Endothelial cell of umbilical vein (primary cell): ENCODE measurements at regions not wholly inside any gene's neighbourhood (a gene's known extent, or its start where the extent isn't known, plus 50 kb on each side); places are given as distances from the start of the nearest gene placed in this dataset.

Experiments
- BruUV-seq: library from RNA; stranded (reverse); fragments of 400-500 nt; replicated peaks from 2 replicates; lab custom pipeline; 2021; lab: Mats Ljungman, UMichigan
- CTCF ChIA-PET: fragments of 300-600, 350-600 bp; sonication (Branson Sonifier 250); formaldehyde crosslinking; loops from one replicate; lab custom pipeline; 2021; ENCODE audit warnings: antibody characterized with exemption, inconsistent platforms; lab: Charles Lee
- POLR2A ChIA-PET: fragments of 300-600, 350-600 bp; sonication (Branson Sonifier 250); formaldehyde crosslinking; loops from one replicate; lab custom pipeline; 2021; ENCODE audit warnings: antibody characterized with exemption, inconsistent platforms; lab: Charles Lee
- DNase-seq: peaks from one replicate; pipeline ENCODE4 v3.0.0-alpha.2; 2011; ENCODE audit warnings: low read depth, low spot score
- FAIRE-seq: peaks from 2 replicates; lab custom pipeline; 2011; peaks lifted over from hg19 to GRCh38; lab: Jason Lieb, UNC
- H2AFZ ChIP-seq: 2 replicates; pipeline ENCODE4 v1.6.0; 2012; ENCODE audit warnings: low read depth, low read length, control low read depth, inconsistent platforms
- H3K27ac ChIP-seq: 2 replicates; pipeline ENCODE4 v1.5.1; 2011; ENCODE audit warnings: low read depth, mild to moderate bottlenecking, control low read depth, low read length, moderate library complexity; ENCODE audit not compliant: insufficient read depth
- H3K27me3 ChIP-seq, 2 experiments: 2 replicates each; pipeline versions ENCODE4 v1.6.0 to v1.6.1; 2011; ENCODE audit warnings: low read length in 2 of 2, mixed read lengths in 1 of 2; ENCODE audit not compliant: control insufficient read depth in 2 of 2, insufficient read depth in 2 of 2
- H3K36me3 ChIP-seq, 2 experiments: 2 replicates in 1 of 2; 3 replicates in 1 of 2; pipeline ENCODE4 v1.5.1; 2011; ENCODE audit warnings: low read length in 2 of 2, mild to moderate bottlenecking in 1 of 2, moderate library complexity in 1 of 2; ENCODE audit not compliant: control insufficient read depth in 2 of 2, insufficient read depth in 2 of 2; ENCODE audit errors: extremely low read depth in 1 of 2
- H3K4me1 ChIP-seq: 3 replicates; pipeline ENCODE4 v1.5.1; 2011; ENCODE audit warnings: mild to moderate bottlenecking, low read length; ENCODE audit not compliant: control insufficient read depth, insufficient read depth; ENCODE audit errors: extremely low read depth
- H3K4me2 ChIP-seq: 2 replicates; pipeline ENCODE4 v1.6.1; 2011; ENCODE audit warnings: low read length, control low read depth, mixed read lengths; ENCODE audit not compliant: insufficient read depth
- H3K4me3 ChIP-seq, 3 experiments: fragments of 200-600 bp in 1 of 3; sonication (generic), shearing (Covaris generic) in 1 of 3; replicated peaks in 1 of 3; 2 replicates each; pipeline ENCODE4 v1.5.1; 2011 to 2016; ENCODE audit warnings: control low read depth in 3 of 3, low read length in 3 of 3, mild to moderate bottlenecking in 2 of 3, inconsistent platforms in 1 of 3, low read depth in 1 of 3, moderate library complexity in 1 of 3; ENCODE audit not compliant: insufficient read depth in 1 of 3
- H3K79me2 ChIP-seq: 2 replicates; pipeline ENCODE4 v1.6.0; 2012; ENCODE audit warnings: low read length, inconsistent platforms; ENCODE audit not compliant: control insufficient read depth, insufficient read depth
- H3K9ac ChIP-seq: replicated peaks from 2 replicates; pipeline ENCODE3; 2011; ENCODE audit warnings: low read length, control low read depth; ENCODE audit not compliant: insufficient read depth; ENCODE audit errors: extremely low read depth
- H3K9me1 ChIP-seq: replicated peaks from 3 replicates; pipeline ENCODE4 v1.6.0; 2011; ENCODE audit warnings: mild to moderate bottlenecking, low read length; ENCODE audit not compliant: control insufficient read depth, insufficient read depth; ENCODE audit errors: extremely low read depth
- H3K9me3 ChIP-seq: replicated peaks from 2 replicates; pipeline ENCODE4 v1.5.1; 2012; ENCODE audit warnings: low read length, inconsistent platforms; ENCODE audit not compliant: control insufficient read depth, insufficient read depth
- H4K20me1 ChIP-seq: replicated peaks from 2 replicates; pipeline ENCODE3; 2011; ENCODE audit warnings: mild to moderate bottlenecking, low read length; ENCODE audit not compliant: control insufficient read depth, insufficient read depth; ENCODE audit errors: extremely low read depth
- EZH2 ChIP-seq: IDR thresholded peaks from 2 replicates; pipeline ENCODE4 v1.6.1; 2012; ENCODE audit warnings: borderline replicate concordance, low read depth, mild to moderate bottlenecking, moderate library complexity, low read length, inconsistent platforms; ENCODE audit not compliant: severe bottlenecking
- FOS ChIP-seq: IDR thresholded peaks from 2 replicates; pipeline ENCODE4 v1.6.1; 2011; ENCODE audit warnings: mild to moderate bottlenecking, low read length, moderate library complexity, borderline replicate concordance; ENCODE audit not compliant: insufficient read depth
- GATA2 ChIP-seq: IDR thresholded peaks from 2 replicates; pipeline ENCODE4 v1.7.0; 2011; ENCODE audit warnings: low read depth, mild to moderate bottlenecking, moderate library complexity, mixed read lengths, low read length; ENCODE audit not compliant: insufficient read length, insufficient read depth
- JUN ChIP-seq: IDR thresholded peaks from 2 replicates; pipeline ENCODE4 v1.6.1; 2011; ENCODE audit warnings: borderline replicate concordance, low read depth; ENCODE audit not compliant: insufficient read length, insufficient read depth
- MYC ChIP-seq: IDR thresholded peaks from one replicate; pipeline ENCODE4 v1.6.1; 2011; ENCODE audit warnings: mild to moderate bottlenecking, low read depth, low read length
- POLR2A ChIP-seq: IDR thresholded peaks from 2 replicates; pipeline ENCODE4 v1.6.1; 2012; ENCODE audit warnings: low read depth, mild to moderate bottlenecking, control low read depth, low read length
- POLR2AphosphoS5 ChIP-seq: IDR thresholded peaks from 2 replicates; pipeline ENCODE4 v1.6.1; 2012; ENCODE audit warnings: low read depth, mild to moderate bottlenecking, control low read depth, low read length, moderate library complexity; ENCODE audit not compliant: insufficient read depth
- dilution Hi-C: fragments of 300-500 bp; cut with MboI; formaldehyde crosslinking; loops from one replicate; pipeline ENCODE4 v1.15.0; 2019; ENCODE audit warnings: low sequenced_read_pairs; ENCODE audit not compliant: extremely low pct_ligation_motif_present
- intact Hi-C: fragments of 100-400 bp; cut with micrococcal nuclease; formaldehyde crosslinking; loops from one replicate; pipeline ENCODE4 v1.10.0; 2022
- TF ChIP-seq, protein P1 (sequence below), 2 donors: IDR thresholded peaks; 1 replicate in 1 of 2; 2 replicates in 1 of 2; pipeline ENCODE4 v1.5.1; 2011; ENCODE audit warnings: low read length in 2 of 2, mild to moderate bottlenecking in 2 of 2, moderate library complexity in 2 of 2, control low read depth in 1 of 2, inconsistent platforms in 1 of 2, low read depth in 1 of 2; ENCODE audit not compliant: insufficient read depth in 1 of 2; ENCODE audit errors: extremely low read depth in 1 of 2
- TF ChIP-seq, protein P2 (sequence below): IDR thresholded peaks from 2 replicates; pipeline ENCODE4 v1.6.1; 2011; ENCODE audit not compliant: insufficient read depth, insufficient read length

GRCh38 chr13:79722885-79723445 is 242.0 kb downstream of the NDFIP2 start:
- Histone ChIP-seq H3K36me3 (no peaks in the 10 kb centered on the region), H3K4me3 (no peak overlapping the region), H3K9me1 (no peaks in the 10 kb centered on the region), H2AFZ (no peak overlapping the region), H3K4me1 (peaks cover 3% of the 10 kb centered on the region), H3K4me2 (no peak overlapping the region), H3K27me3 (no peaks in the 10 kb centered on the region), H4K20me1 (no peaks in the 10 kb centered on the region), H3K9ac (no peak overlapping the region), H3K9me3 (no peaks in the 10 kb centered on the region), H3K27ac (no peak overlapping the region), H3K79me2 (no peaks in the 10 kb centered on the region)
- ChIA-PET POLR2A (no interaction called here), CTCF (interaction anchor here (1.2 to 1.4 kb wide), 2 partner anchors 13 to 44 kb away, joined by 3 to 6 read pairs; no protein-coding TSS in a partner anchor)
- no TSS peak for BruUV-seq
- dilution Hi-C loops, result no loop called here
- DNase-seq (no peak), FAIRE-seq (no peak)
- intact Hi-C loops, result loop anchor here (5.0 kb wide), 1 partner anchor 619 kb away; the partner anchor contains the start of gene SPRY2
- no peak for TF ChIP-seq JUN

- Histone ChIP-seq H3K4me3 (no peak overlapping the region), H4K20me1 (no peaks in the 10 kb centered on the region), H2AFZ (no peak overlapping the region), H3K4me1 (no peaks in the 10 kb centered on the region), H3K27me3 (no peaks in the 10 kb centered on the region), H3K9me1 (no peaks in the 10 kb centered on the region), H3K9ac (no peak overlapping the region), H3K4me2 (no peak overlapping the region), H3K79me2 (no peaks in the 10 kb centered on the region), H3K27ac (no peak overlapping the region), H3K9me3 (no peaks in the 10 kb centered on the region), H3K36me3 (no peaks in the 10 kb centered on the region)
- no TSS peak for BruUV-seq
- intact Hi-C loops, result no loop called here
- ChIA-PET POLR2A (no interaction called here), CTCF (no interaction called here)
- FAIRE-seq (no peak), DNase-seq (no peak)
- TF ChIP-seq MYC (no peak), GATA2 (no peak), EZH2 (no peak), POLR2A (no peak), JUN (no peak), FOS (no peak), POLR2AphosphoS5 (no peak)
- TF ChIP-seq, protein P1, sequence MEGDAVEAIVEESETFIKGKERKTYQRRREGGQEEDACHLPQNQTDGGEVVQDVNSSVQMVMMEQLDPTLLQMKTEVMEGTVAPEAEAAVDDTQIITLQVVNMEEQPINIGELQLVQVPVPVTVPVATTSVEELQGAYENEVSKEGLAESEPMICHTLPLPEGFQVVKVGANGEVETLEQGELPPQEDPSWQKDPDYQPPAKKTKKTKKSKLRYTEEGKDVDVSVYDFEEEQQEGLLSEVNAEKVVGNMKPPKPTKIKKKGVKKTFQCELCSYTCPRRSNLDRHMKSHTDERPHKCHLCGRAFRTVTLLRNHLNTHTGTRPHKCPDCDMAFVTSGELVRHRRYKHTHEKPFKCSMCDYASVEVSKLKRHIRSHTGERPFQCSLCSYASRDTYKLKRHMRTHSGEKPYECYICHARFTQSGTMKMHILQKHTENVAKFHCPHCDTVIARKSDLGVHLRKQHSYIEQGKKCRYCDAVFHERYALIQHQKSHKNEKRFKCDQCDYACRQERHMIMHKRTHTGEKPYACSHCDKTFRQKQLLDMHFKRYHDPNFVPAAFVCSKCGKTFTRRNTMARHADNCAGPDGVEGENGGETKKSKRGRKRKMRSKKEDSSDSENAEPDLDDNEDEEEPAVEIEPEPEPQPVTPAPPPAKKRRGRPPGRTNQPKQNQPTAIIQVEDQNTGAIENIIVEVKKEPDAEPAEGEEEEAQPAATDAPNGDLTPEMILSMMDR (IDR thresholded peaks at IDR 0.05; ENCODE audit: extremely low read depth in 1 of 2, insufficient read depth in 1 of 2, low read depth in 1 of 2, low read length in 2 of 2), result no peak
- TF ChIP-seq, protein P2, sequence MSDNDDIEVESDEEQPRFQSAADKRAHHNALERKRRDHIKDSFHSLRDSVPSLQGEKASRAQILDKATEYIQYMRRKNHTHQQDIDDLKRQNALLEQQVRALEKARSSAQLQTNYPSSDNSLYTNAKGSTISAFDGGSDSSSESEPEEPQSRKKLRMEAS, result no peak
- dilution Hi-C loops, result no loop called here
Observed at GRCh38 chr13:79716191-79716590, 235.2 kb downstream of the NDFIP2 start.
